Right forelimb (tissue), 1 donor: ENCODE measurements at regions not wholly inside any gene's neighbourhood (a gene's known extent, or its start where the extent isn't known, plus 50 kb on each side); places are given as distances from the start of the nearest gene placed in this dataset.

Experiments
- DNase-seq: peaks from one replicate; pipeline ENCODE4 v3.0.0-alpha.2; 2018

DNA sequence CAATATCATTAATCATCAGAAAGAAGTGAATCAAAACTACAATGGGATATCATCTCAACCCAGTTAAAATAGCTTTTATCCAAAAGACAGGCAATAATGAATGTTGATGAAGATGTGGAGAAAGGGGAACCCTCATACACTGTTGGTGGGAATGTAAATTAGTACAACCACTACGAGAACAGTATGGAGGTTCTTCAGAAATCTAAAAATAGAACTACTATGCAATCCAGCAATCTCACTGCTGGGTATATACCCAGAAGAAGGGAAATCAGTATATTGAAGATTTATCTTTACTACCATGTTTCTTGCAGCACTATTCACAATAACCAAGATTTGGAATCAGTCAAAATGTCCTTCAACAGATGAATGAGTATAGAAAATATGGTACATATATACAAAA lies 189.8 kb downstream of the HHIPL2 start:
- no peak for DNase-seq

DNA sequence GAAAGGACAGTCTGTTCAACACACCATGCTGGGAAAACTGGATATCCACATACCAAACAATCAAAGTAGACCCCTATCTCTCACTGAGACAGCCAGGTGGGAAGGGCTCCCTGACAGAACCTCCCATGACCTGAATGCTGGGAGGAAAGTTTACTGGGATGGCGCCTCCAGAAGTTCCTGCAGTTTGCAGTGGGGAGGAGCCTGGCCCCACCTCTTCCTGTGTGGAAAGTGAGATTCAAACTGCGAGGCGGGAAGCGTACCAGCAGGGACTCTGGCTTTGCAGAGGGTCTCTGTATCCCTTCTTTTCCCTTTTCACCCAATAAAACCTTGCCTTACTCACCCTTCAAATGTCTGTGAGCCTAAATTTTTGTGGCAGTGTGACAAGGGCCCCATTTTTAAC lies 190.7 kb downstream of the HHIPL2 start:
- no peak for DNase-seq

DNA sequence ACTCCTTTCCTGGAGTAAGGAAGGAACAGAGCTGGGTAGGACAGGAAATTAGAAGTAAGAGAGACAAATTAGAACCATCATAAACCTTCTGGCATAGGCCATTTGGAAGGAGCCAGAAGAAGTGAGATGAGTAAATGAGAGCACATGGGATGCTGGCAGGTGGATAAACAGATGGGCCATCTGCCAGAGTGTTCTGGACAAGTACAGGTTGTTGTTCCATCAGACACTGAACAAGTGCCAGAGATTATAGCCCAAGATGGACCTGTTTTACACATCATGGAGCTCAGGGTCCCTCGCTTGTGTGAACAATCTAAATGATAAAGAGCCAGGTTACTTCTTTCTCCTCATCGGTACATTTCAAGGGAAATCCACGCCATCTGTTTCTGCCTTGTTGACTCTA lies 200.3 kb downstream of the HHIPL2 start:
- DNase-seq, result no peak

GRCh38 chr1:222346955-222347354 lies 200.9 kb downstream of the HHIPL2 start:
- DNase-seq, result no peak

DNA sequence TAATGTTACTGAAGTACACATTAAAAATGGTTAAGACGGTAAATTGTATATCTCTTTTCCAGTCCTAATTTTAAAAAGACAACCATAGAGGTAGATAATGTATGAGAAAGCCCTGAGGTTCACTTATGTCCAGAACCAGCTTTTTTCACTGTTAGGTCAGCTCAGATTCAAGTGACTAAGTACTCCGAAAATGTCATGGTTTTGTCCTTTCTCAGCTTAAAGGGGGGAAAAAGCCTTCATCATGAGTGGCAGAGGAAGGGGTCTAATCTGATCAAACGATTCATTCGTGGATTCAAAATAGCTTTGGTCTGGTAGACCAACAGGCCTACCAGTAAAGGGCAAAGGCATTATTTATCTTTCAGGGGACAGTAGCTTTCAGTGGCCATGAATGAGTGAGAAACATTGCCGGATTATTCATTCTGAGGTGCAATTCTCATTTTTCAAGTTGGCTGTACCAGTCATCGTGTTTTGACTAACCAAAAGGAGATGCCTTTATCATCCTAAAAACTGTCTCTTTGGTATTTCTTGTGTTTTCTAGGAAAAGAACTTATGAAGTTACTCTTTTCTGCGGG lies 208.4 kb downstream of the HHIPL2 start:
- DNase-seq, result no peak

- DNase-seq, result no peak
Measured at GRCh38 chr1:222335586-222335985, 212.3 kb downstream of the HHIPL2 start.

- DNase-seq, result no peak
Measured at GRCh38 chr1:222334026-222334680, 213.8 kb downstream of the HHIPL2 start.

DNA sequence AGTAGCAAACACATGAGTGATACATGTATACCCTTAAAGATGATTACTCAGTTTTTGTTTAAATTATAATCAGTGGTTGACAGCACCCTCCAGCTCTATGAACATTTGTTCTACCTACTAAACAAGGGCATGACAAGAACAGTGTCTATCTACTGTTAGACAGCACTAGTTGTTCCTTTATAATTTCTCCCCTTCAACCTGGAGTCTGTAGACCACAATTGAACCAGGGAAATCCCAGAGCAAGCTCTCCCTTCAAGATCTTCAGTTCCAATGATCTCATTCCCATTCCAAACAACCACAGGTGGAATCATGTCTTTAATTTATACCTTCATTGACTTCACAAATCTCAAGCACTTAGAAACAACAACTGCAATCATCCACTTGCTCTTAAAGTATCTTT lies 216.1 kb downstream of the HHIPL2 start:
- no peak for DNase-seq

GRCh38 chr1:222331340-222331739 lies 216.6 kb downstream of the HHIPL2 start:
- DNase-seq, result no peak

GRCh38 chr1:222329493-222330045 lies 218.3 kb downstream of the HHIPL2 start:
- no peak for DNase-seq

DNA sequence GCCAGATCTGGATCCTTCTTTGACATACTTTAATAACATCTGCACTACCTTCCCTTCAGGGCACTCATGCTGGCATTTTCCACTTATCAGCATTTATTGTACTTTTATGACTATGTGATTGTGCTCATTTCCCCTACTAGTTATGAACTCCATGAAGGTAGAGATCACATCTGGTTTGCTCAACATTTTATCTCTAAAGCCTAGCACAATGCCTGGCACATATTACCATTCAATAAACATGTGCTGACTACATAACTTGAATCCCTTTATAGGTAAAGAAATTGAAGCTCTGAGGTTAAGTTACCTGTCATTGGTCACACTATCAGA lies 221.2 kb downstream of the HHIPL2 start:
- DNase-seq, result no peak

DNA sequence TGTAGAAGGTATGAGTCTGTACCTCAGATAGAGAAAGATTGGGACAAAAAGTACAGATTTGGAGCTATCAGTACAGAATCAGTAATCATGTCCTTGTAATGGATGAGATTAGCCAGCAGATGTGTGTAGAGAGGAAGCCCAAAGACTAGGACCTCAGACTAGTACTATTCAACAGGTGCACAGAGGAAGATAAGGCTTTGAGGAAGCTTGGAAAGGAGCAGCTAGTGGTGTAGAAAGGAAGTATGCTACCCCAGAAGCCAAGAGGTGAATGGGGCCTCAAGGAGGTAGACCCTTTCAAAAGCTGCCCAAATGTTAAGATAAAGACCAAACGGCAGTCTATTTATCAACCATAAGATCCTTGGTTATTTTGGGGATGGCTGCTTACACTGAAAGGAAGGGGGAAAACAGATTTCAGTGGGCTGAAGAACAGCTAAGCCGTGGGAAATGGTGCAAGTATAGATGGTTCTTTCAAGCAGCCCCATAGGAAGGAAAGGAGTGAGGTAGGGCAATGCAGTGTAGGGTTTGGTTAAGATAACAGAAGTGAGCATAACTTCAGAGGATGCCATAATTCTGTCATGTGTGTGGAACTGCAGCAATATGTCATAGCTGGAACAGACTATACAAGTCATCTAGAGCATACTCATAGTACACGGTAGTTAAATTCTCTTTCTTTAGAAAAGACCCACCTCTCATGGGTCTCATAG lies 221.7 kb downstream of the HHIPL2 start:
- DNase-seq, result no peak

DNA sequence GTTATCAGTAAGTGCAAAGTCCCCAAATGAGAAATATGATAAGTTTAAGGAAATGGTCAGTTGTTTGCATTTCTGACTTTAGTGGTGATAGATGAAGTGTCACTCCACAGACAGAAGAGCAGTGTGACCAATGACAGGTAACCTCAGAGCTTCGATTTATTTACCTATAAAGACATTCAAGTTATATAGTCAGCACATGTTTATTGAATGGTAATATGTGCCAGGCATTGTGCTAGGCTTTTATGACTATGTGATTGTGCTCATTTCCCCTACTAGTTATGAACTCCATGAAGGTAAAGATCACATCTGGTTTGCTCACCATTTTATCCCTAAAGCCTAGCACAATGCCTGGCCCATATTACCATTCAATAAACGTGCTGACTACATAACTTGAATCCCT lies 222.4 kb downstream of the HHIPL2 start:
- DNase-seq, result no peak

GRCh38 chr1:222314839-222315238 lies 233.1 kb downstream of the HHIPL2 start:
- no peak for DNase-seq

- DNase-seq, result peak; percentile 47
Measured at GRCh38 chr1:222310836-222311235, 237.1 kb downstream of the HHIPL2 start.

DNA sequence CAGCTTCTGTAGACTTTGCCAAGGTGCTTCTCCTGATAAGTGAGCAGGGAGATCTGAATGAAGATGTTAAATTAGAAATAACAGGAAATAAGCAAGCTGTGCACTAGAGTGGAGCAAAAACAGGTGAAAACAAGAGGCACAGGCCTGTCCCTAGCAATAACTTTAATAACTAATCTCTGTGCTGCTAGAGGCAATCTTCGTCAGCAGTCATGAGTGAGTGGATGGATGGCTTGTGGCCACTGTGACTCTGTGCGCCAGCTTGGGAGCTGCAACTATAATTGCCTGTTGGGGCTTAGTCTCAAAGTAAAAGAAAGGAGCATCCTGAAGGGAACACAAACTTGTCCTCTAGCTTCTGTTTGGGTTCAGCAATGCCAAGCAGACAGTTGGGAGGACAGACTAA lies 240.3 kb downstream of the HHIPL2 start:
- no peak for DNase-seq

GRCh38 chr1:222306512-222306911 lies 241.4 kb downstream of the HHIPL2 start:
- DNase-seq, result no peak

GRCh38 chr1:222306011-222306410 lies 241.9 kb downstream of the HHIPL2 start:
- DNase-seq, result no peak

DNA sequence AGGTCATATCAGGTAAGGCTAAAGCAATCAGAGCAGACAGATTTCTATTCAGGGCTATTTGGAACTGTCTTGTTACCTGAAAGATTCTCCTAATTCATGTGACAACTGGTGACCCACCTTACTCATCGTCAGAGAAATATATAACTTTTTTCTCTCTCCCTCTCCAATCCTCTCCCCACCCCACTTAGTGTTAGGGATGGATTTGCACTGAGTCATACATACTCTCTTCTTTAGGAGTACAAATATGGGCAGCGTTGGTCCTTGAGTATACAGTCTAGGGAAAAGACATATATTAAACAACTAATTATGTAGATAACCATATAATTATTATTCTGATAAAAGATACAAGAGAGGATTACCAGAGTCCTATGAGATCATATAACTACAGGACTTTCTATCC lies 246.3 kb downstream of the HHIPL2 start:
- no peak for DNase-seq

DNA sequence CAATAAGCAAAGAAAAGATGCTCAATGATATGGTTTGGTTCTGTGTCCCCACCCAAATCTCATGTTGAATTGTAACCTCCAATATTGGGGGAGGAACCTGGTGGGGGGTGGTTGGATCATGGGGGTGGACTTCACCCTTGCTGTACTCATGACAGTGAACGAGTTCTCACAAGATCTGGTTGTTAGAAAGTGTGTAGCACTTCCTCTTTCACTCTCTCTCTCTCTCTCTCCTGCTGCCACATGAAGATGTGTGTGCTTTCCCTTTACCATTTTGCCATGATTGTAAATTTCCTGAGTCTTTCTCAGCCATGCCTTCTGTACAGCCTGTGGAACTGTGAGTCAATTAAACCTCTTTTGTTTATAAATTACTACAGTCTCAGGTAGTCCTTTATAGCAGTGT lies 248.4 kb downstream of the HHIPL2 start:
- no peak for DNase-seq

DNA sequence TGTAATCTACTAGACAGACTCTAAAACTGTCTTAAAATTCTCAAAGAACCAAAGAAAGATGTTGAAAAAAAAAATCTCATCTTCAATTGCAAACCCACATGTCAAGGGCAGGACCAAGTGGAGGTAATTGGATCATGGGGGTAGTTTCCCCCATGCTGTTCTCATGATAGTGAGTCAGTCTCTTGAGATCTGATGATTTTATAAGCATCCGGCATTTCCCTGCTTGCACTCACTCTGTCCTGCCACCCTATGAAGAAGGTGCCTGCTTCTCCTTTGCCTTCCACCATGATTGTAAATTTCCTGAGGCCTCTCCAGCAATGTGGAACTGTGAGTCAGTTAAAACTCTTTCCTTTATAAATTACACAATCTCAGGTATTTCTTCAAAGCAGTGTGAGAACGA lies 257.0 kb downstream of the HHIPL2 start:
- DNase-seq, result no peak

DNA sequence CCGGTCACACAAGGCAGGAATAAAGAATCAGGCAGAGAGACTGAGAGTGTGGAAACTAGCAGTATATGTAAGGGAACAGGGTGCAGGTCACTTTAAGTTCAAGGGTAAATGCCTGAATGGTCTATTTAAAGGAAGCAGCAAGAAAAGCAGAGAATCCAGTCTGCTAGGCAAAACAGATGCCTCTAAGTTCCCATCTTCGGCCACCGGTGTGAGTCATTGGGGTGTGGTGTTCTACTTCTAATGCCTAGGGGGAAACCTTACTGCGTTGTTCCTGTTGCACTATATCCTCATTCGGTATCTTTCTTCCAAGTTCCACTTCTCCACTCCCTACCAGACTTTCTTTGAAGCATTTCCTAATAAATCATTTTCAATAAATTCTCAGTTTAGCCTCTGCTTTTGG lies 259.9 kb downstream of the HHIPL2 start:
- no peak for DNase-seq

DNA sequence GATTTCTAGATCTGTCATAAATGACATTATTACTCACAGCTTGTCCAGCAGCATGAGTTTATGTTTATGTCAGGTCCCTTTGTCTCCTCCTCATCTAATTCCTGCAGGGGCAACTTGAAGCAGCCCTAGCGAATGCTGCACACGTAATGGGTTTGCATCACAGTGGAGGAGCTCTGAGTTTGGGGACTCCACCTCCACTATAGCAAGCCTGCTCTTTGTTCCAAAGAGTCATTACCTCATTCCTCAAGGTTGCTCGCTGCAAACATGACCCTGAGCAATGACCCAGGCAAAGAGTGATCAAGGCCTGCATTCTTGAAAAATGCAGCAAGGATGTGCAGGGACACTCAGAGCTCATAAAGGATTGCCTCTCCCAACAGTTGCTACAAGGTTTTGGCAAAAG lies 261.9 kb downstream of the HHIPL2 start:
- no peak for DNase-seq

GRCh38 chr1:222285526-222285925 lies 262.4 kb downstream of the HHIPL2 start:
- no peak for DNase-seq
